Activated CD4-positive, alpha-beta memory T cell treated with anti-CD3 and anti-CD28 coated beads, Interleukin-2, amount 10 ng/mL, durations not matched to agents 7 days and 5 days (primary cell): ENCODE measurements at regions not wholly inside any gene's neighbourhood (a gene's known extent, or its start where the extent isn't known, plus 50 kb on each side); places are given as distances from the start of the nearest gene placed in this dataset.

Source experiments
- CTCF ChIA-PET: fragments of 350-600 bp; sonication (Branson Sonifier 250); formaldehyde crosslinking; loops from one replicate; lab custom pipeline; 2021; ENCODE audit warnings: antibody characterized with exemption, inconsistent platforms; lab: Charles Lee
- POLR2A ChIA-PET: fragments of 350-600 bp; sonication (Branson Sonifier 250); formaldehyde crosslinking; loops from one replicate; lab custom pipeline; 2021; ENCODE audit warnings: antibody characterized with exemption; lab: Charles Lee
- DNase-seq: peaks from one replicate; pipeline ENCODE4 v3.0.0-alpha.2; 2020
- H3K27ac Mint-ChIP-seq: one replicate; pipeline ENCODE4 v1.8.0; 2021; ENCODE audit warnings: mild to moderate bottlenecking, mixed read lengths
- H3K27me3 Mint-ChIP-seq: one replicate; pipeline ENCODE4 v1.8.0; 2021; ENCODE audit warnings: mixed read lengths
- H3K36me3 Mint-ChIP-seq: one replicate; pipeline ENCODE4 v1.8.0; 2021; ENCODE audit warnings: low read depth, mixed read lengths
- H3K4me1 Mint-ChIP-seq: one replicate; pipeline ENCODE4 v1.8.0; 2021; ENCODE audit warnings: mixed read lengths
- H3K4me3 Mint-ChIP-seq: one replicate; pipeline ENCODE4 v1.8.0; 2021; ENCODE audit warnings: mild to moderate bottlenecking, mixed read lengths
- H3K9me3 Mint-ChIP-seq: one replicate; pipeline ENCODE4 v1.8.0; 2021; ENCODE audit warnings: mixed read lengths

GRCh38 chr3:35389907-35390306 is 249.4 kb upstream of the ARPP21 start:
- ChIA-PET CTCF (no interaction called here), POLR2A (no interaction called here)
- no peak overlapping the region for H3K27ac Mint-ChIP-seq
- no peaks in the 10 kb centered on the region for H3K4me1 Mint-ChIP-seq
- H3K27me3 Mint-ChIP-seq: no peaks in the 10 kb centered on the region
- DNase-seq: no peak
- peaks cover 18% of the 10 kb centered on the region for H3K9me3 Mint-ChIP-seq
- no peak overlapping the region for H3K4me3 Mint-ChIP-seq
- H3K36me3 Mint-ChIP-seq: no peaks in the 10 kb centered on the region

- Mint-ChIP-seq H3K36me3 (no peaks in the 10 kb centered on the region), H3K27ac (no peak overlapping the region), H3K4me1 (no peaks in the 10 kb centered on the region), H3K27me3 (no peaks in the 10 kb centered on the region), H3K9me3 (peaks cover 19% of the 10 kb centered on the region), H3K4me3 (no peak overlapping the region)
- ChIA-PET CTCF (no interaction called here), POLR2A (no interaction called here)
- DNase-seq: no peak
Observed at GRCh38 chr3:35392187-35392586, 247.1 kb upstream of the ARPP21 start.

GRCh38 chr3:35393901-35394799 is 245.2 kb upstream of the ARPP21 start:
- POLR2A ChIA-PET: no interaction called here
- no peak overlapping the region for H3K27ac Mint-ChIP-seq
- H3K9me3 Mint-ChIP-seq: peaks cover 18% of the 10 kb centered on the region
- H3K36me3 Mint-ChIP-seq: no peaks in the 10 kb centered on the region
- H3K4me1 Mint-ChIP-seq: no peaks in the 10 kb centered on the region
- CTCF ChIA-PET: no interaction called here
- no peak overlapping the region for H3K4me3 Mint-ChIP-seq
- H3K27me3 Mint-ChIP-seq: no peaks in the 10 kb centered on the region
- no peak for DNase-seq

GRCh38 chr3:35394905-35395304 is 244.4 kb upstream of the ARPP21 start:
- no peak for DNase-seq
- Mint-ChIP-seq H3K27me3 (no peaks in the 10 kb centered on the region), H3K4me3 (no peak overlapping the region), H3K27ac (no peak overlapping the region), H3K9me3 (peaks cover 16% of the 10 kb centered on the region), H3K4me1 (no peaks in the 10 kb centered on the region), H3K36me3 (no peaks in the 10 kb centered on the region)
- ChIA-PET POLR2A (no interaction called here), CTCF (no interaction called here)

- H3K4me1 Mint-ChIP-seq: no peaks in the 10 kb centered on the region
- ChIA-PET CTCF (no interaction called here), POLR2A (no interaction called here)
- H3K27ac Mint-ChIP-seq: no peak overlapping the region
- no peaks in the 10 kb centered on the region for H3K27me3 Mint-ChIP-seq
- H3K36me3 Mint-ChIP-seq: no peaks in the 10 kb centered on the region
- H3K4me3 Mint-ChIP-seq: no peak overlapping the region
- DNase-seq: no peak
- no peaks in the 10 kb centered on the region for H3K9me3 Mint-ChIP-seq
Observed at GRCh38 chr3:35401671-35402070, 237.7 kb upstream of the ARPP21 start.

GRCh38 chr3:35404571-35404970 is 234.8 kb upstream of the ARPP21 start:
- ChIA-PET POLR2A (no interaction called here), CTCF (no interaction called here)
- no peaks in the 10 kb centered on the region for H3K4me1 Mint-ChIP-seq
- no peak for DNase-seq
- H3K36me3 Mint-ChIP-seq: no peaks in the 10 kb centered on the region
- no peak overlapping the region for H3K4me3 Mint-ChIP-seq
- no peaks in the 10 kb centered on the region for H3K27me3 Mint-ChIP-seq
- H3K27ac Mint-ChIP-seq: no peak overlapping the region
- H3K9me3 Mint-ChIP-seq: peaks cover 5% of the 10 kb centered on the region

GRCh38 chr3:35408882-35409281 is 230.4 kb upstream of the ARPP21 start:
- POLR2A ChIA-PET: no interaction called here
- Mint-ChIP-seq H3K4me1 (no peaks in the 10 kb centered on the region), H3K27ac (no peak overlapping the region), H3K9me3 (peaks cover 7% of the 10 kb centered on the region), H3K4me3 (no peak overlapping the region), H3K27me3 (no peaks in the 10 kb centered on the region), H3K36me3 (no peaks in the 10 kb centered on the region)
- no peak for DNase-seq
- CTCF ChIA-PET: no interaction called here

GRCh38 chr3:35409991-35410390 is 229.3 kb upstream of the ARPP21 start:
- CTCF ChIA-PET: no interaction called here
- no peaks in the 10 kb centered on the region for H3K36me3 Mint-ChIP-seq
- no peak overlapping the region for H3K4me3 Mint-ChIP-seq
- H3K27me3 Mint-ChIP-seq: no peaks in the 10 kb centered on the region
- DNase-seq: no peak
- peaks cover 7% of the 10 kb centered on the region for H3K9me3 Mint-ChIP-seq
- no peak overlapping the region for H3K27ac Mint-ChIP-seq
- POLR2A ChIA-PET: no interaction called here
- no peaks in the 10 kb centered on the region for H3K4me1 Mint-ChIP-seq

GRCh38 chr3:35413483-35413882 is 225.8 kb upstream of the ARPP21 start:
- CTCF ChIA-PET: no interaction called here
- POLR2A ChIA-PET: no interaction called here
- no peaks in the 10 kb centered on the region for H3K36me3 Mint-ChIP-seq
- no peak overlapping the region for H3K27ac Mint-ChIP-seq
- no peaks in the 10 kb centered on the region for H3K4me1 Mint-ChIP-seq
- no peak for DNase-seq
- H3K4me3 Mint-ChIP-seq: no peak overlapping the region
- H3K27me3 Mint-ChIP-seq: no peaks in the 10 kb centered on the region
- H3K9me3 Mint-ChIP-seq: peaks cover 7% of the 10 kb centered on the region

- POLR2A ChIA-PET: no interaction called here
- DNase-seq: no peak
Observed at GRCh38 chr3:35417080-35417479, 222.2 kb upstream of the ARPP21 start.

GRCh38 chr3:35422101-35422500 is 217.2 kb upstream of the ARPP21 start:
- no peaks in the 10 kb centered on the region for H3K36me3 Mint-ChIP-seq
- no peaks in the 10 kb centered on the region for H3K4me1 Mint-ChIP-seq
- H3K9me3 Mint-ChIP-seq: no peaks in the 10 kb centered on the region
- ChIA-PET POLR2A (no interaction called here), CTCF (no interaction called here)
- H3K27ac Mint-ChIP-seq: no peak overlapping the region
- DNase-seq: no peak
- no peak overlapping the region for H3K4me3 Mint-ChIP-seq
- H3K27me3 Mint-ChIP-seq: no peaks in the 10 kb centered on the region

More at GRCh38 chr3:35417080-35417479, 222.2 kb upstream of the ARPP21 start:
- CTCF ChIA-PET: no interaction called here
- Mint-ChIP-seq H3K4me1 (no peaks in the 10 kb centered on the region), H3K27ac (no peak overlapping the region), H3K27me3 (no peaks in the 10 kb centered on the region), H3K9me3 (peaks cover 2% of the 10 kb centered on the region), H3K36me3 (no peaks in the 10 kb centered on the region), H3K4me3 (no peak overlapping the region)

- H3K27me3 Mint-ChIP-seq: no peaks in the 10 kb centered on the region
Observed at GRCh38 chr3:35422836-35423601, 216.3 kb upstream of the ARPP21 start.

GRCh38 chr3:35426366-35426958 is 212.9 kb upstream of the ARPP21 start:
- Mint-ChIP-seq H3K9me3 (no peaks in the 10 kb centered on the region), H3K27ac (no peak overlapping the region), H3K36me3 (no peaks in the 10 kb centered on the region), H3K4me3 (no peak overlapping the region), H3K4me1 (no peaks in the 10 kb centered on the region), H3K27me3 (no peaks in the 10 kb centered on the region)
- ChIA-PET POLR2A (no interaction called here), CTCF (no interaction called here)
- DNase-seq: no peak

More at GRCh38 chr3:35422836-35423601, 216.3 kb upstream of the ARPP21 start:
- CTCF ChIA-PET: no interaction called here
- Mint-ChIP-seq H3K9me3 (no peaks in the 10 kb centered on the region), H3K36me3 (no peaks in the 10 kb centered on the region), H3K4me3 (no peak overlapping the region), H3K27ac (no peak overlapping the region), H3K4me1 (no peaks in the 10 kb centered on the region)
- no peak for DNase-seq
- POLR2A ChIA-PET: no interaction called here
